ENCODE measurements at regions not wholly inside any gene's neighbourhood (a gene's known extent, or its start where the extent isn't known, plus 50 kb on each side); places are given as distances from the start of the nearest gene placed in this dataset.

- H2AFZ ChIP-seq (ENCODE audit: low read depth, low read length), result no peak overlapping the region
- H3K4me1 ChIP-seq (ENCODE audit: insufficient read depth, low read length), result no peaks in the 10 kb centered on the region
- no peak for TF ChIP-seq EZH2 (IDR thresholded peaks at IDR 0.05; ENCODE audit: borderline replicate concordance, low read depth, low read length, severe bottlenecking)
- TF ChIP-seq CTCF (IDR thresholded peaks at IDR 0.05; ENCODE audit: borderline replicate concordance, extremely low read depth, low read length, poor library complexity, severe bottlenecking), result no peak
- H3K4me2 ChIP-seq (ENCODE audit: insufficient read depth, low read length), result no peak overlapping the region
- H4K20me1 ChIP-seq (ENCODE audit: insufficient read depth, low read length), result no peaks in the 10 kb centered on the region
- H3K27me3 ChIP-seq (ENCODE audit: insufficient read depth, low read length, poor library complexity), result no peaks in the 10 kb centered on the region
- no peaks in the 10 kb centered on the region for H3K36me3 ChIP-seq (ENCODE audit: insufficient read depth, low read length)
- no peaks in the 10 kb centered on the region for H3K79me2 ChIP-seq (ENCODE audit: insufficient read depth, low read length)
- no peak overlapping the region for H3K9ac ChIP-seq (ENCODE audit: low read depth, low read length)
- H3K9me3 ChIP-seq (ENCODE audit: insufficient read depth, low read length, severe bottlenecking), result no peaks in the 10 kb centered on the region
- no peak overlapping the region for H3K4me3 ChIP-seq (ENCODE audit: low read depth in 1 of 2, low read length in 2 of 2)
- ATAC-seq (ENCODE audit: insufficient read depth, low read depth), result no peak
- DNase-seq, result no peak
- no peak overlapping the region for H3K27ac ChIP-seq (ENCODE audit: low read length)
These were observed 639.6 kb downstream of the IRS1 start for GRCh38 chr2:226159875-226160479.

DNA sequence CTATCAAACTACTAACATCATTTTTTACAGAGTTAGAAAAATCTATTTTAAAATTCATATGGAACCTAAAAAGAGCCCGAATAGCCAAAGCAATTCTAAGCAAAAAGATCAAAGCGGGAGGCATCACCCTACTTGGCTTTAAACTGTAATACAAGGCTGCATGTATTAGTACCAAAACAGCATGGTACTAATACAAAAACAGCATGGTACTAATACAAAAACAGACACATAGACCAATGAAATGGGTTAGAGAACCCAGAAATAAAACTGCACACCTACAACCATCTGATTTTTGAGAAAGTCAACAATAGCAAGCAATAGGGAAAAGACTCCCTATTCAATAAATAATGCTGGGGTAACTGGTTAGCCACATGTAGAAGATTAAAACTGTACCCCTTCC lies 640.7 kb downstream of the IRS1 start:
- no peak overlapping the region for H3K4me3 ChIP-seq (ENCODE audit: low read depth in 1 of 2, low read length in 2 of 2)
- H3K79me2 ChIP-seq (ENCODE audit: insufficient read depth, low read length), result no peaks in the 10 kb centered on the region
- ATAC-seq (ENCODE audit: insufficient read depth, low read depth), result no peak
- no peaks in the 10 kb centered on the region for H4K20me1 ChIP-seq (ENCODE audit: insufficient read depth, low read length)
- no peak overlapping the region for H3K9ac ChIP-seq (ENCODE audit: low read depth, low read length)
- no peak overlapping the region for H3K4me2 ChIP-seq (ENCODE audit: insufficient read depth, low read length)
- H3K9me3 ChIP-seq (ENCODE audit: insufficient read depth, low read length, severe bottlenecking), result no peaks in the 10 kb centered on the region
- H2AFZ ChIP-seq (ENCODE audit: low read depth, low read length), result no peak overlapping the region
- H3K27ac ChIP-seq (ENCODE audit: low read length), result no peak overlapping the region
- no peaks in the 10 kb centered on the region for H3K36me3 ChIP-seq (ENCODE audit: insufficient read depth, low read length)
- H3K27me3 ChIP-seq (ENCODE audit: insufficient read depth, low read length, poor library complexity), result no peaks in the 10 kb centered on the region
- no peak for DNase-seq
- no peaks in the 10 kb centered on the region for H3K4me1 ChIP-seq (ENCODE audit: insufficient read depth, low read length)
- TF ChIP-seq EZH2 (IDR thresholded peaks at IDR 0.05; ENCODE audit: borderline replicate concordance, low read depth, low read length, severe bottlenecking) (no peak), CTCF (IDR thresholded peaks at IDR 0.05; ENCODE audit: borderline replicate concordance, extremely low read depth, low read length, poor library complexity, severe bottlenecking) (no peak)

GRCh38 chr2:226158229-226158628 lies 641.4 kb downstream of the IRS1 start:
- no peak overlapping the region for H3K27ac ChIP-seq (ENCODE audit: low read length)
- no peak overlapping the region for H3K9ac ChIP-seq (ENCODE audit: low read depth, low read length)
- no peaks in the 10 kb centered on the region for H3K36me3 ChIP-seq (ENCODE audit: insufficient read depth, low read length)
- H3K9me3 ChIP-seq (ENCODE audit: insufficient read depth, low read length, severe bottlenecking), result no peaks in the 10 kb centered on the region
- no peak overlapping the region for H2AFZ ChIP-seq (ENCODE audit: low read depth, low read length)
- TF ChIP-seq CTCF (IDR thresholded peaks at IDR 0.05; ENCODE audit: borderline replicate concordance, extremely low read depth, low read length, poor library complexity, severe bottlenecking) (no peak), EZH2 (IDR thresholded peaks at IDR 0.05; ENCODE audit: borderline replicate concordance, low read depth, low read length, severe bottlenecking) (no peak)
- H3K79me2 ChIP-seq (ENCODE audit: insufficient read depth, low read length), result no peaks in the 10 kb centered on the region
- H3K4me3 ChIP-seq (ENCODE audit: low read depth in 1 of 2, low read length in 2 of 2), result no peak overlapping the region
- DNase-seq (no peak), ATAC-seq (ENCODE audit: insufficient read depth, low read depth) (no peak)
- no peaks in the 10 kb centered on the region for H3K27me3 ChIP-seq (ENCODE audit: insufficient read depth, low read length, poor library complexity)
- no peaks in the 10 kb centered on the region for H4K20me1 ChIP-seq (ENCODE audit: insufficient read depth, low read length)
- no peak overlapping the region for H3K4me2 ChIP-seq (ENCODE audit: insufficient read depth, low read length)
- no peaks in the 10 kb centered on the region for H3K4me1 ChIP-seq (ENCODE audit: insufficient read depth, low read length)
